Thoracic aorta (tissue), 2 donors: ENCODE measurements at regions not wholly inside any gene's neighbourhood (a gene's known extent, or its start where the extent isn't known, plus 50 kb on each side); places are given as distances from the start of the nearest gene placed in this dataset.

ENCODE experiments used
- ATAC-seq: fragments of 150-250 bp; one replicate; pipeline ENCODE4 v1.8.0; 2017; ENCODE audit warnings: low read depth; ENCODE audit not compliant: insufficient number of reproducible peaks, low FRiP score
- DNase-seq: peaks from one replicate; pipeline ENCODE4 v3.0.0-alpha.2; 2020; ENCODE audit warnings: low spot score
- H3K27ac ChIP-seq, 2 donors: fragments of 200-600 bp; sonication (generic); 1 replicate in 1 of 2; 2 replicates in 1 of 2; pipeline ENCODE4 v1.5.1; 2016; ENCODE audit warnings: mild to moderate bottlenecking in 2 of 2, moderate library complexity in 2 of 2
- H3K27me3 ChIP-seq: fragments of 200-600 bp; sonication (generic); replicated peaks from 2 replicates; pipeline ENCODE4 v1.6.0; 2016; ENCODE audit warnings: mild to moderate bottlenecking; ENCODE audit not compliant: insufficient read depth
- H3K36me3 ChIP-seq: fragments of 200-600 bp; sonication (generic); one replicate; pipeline ENCODE4 v1.5.1; 2016
- H3K4me1 ChIP-seq, 2 donors: fragments of 200-600 bp; sonication (generic); 1 replicate in 1 of 2; 2 replicates in 1 of 2; pipeline versions ENCODE4 v1.5.1 to v1.6.0; 2016; ENCODE audit warnings: low read depth in 2 of 2, mild to moderate bottlenecking in 1 of 2; ENCODE audit not compliant: control insufficient read depth in 1 of 2
- H3K4me3 ChIP-seq: fragments of 200-600 bp; sonication (generic); 2 replicates; pipeline ENCODE4 v1.5.1; 2016; ENCODE audit warnings: mild to moderate bottlenecking
- H3K9me3 ChIP-seq: fragments of 200-600 bp; sonication (generic); 2 replicates; pipeline ENCODE4 v1.5.1; 2016
- CTCF ChIP-seq: fragments of 200-600 bp; sonication (generic); IDR thresholded peaks from one replicate; pipeline ENCODE4 v1.5.1; 2019; ENCODE audit warnings: antibody characterized with exemption

DNA sequence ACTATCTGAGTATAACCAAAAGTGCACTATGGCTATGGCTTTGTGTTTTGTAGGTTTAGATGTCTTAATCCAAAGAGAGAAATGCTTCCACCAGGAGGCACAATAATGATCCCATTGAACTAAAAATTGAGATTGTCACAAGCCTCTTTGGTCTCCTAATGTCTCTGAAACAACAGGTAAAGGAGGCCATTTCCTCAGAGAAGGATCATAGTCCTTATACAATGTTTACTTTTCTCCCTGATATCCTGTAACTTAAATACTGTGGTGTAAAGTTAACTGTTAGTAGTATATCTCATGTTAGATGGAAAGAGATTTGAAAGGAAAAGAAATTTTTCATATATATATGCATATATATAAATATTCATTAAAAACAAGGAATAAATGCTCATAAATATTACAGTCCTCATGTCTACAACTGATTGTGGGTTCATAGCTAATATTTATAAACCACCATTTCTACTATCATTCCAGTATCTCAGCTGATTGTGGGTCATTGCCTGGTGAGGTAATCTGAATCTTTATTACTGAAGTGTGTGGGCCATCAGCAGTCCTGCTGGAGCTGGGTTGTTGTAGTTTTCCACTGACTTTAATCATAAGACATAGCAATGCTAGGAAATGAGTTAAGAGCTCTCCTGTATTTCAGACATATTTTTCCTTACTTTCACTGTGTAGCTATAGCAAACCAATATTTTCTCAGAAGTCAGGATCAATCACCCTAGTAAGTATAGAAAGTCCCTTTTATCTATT is 1230.4 kb downstream of the PCDH18 start:
- H3K4me3 ChIP-seq: no peak overlapping the region
- no peak overlapping the region for H3K27ac ChIP-seq
- TF ChIP-seq CTCF: no peak
- no peaks in the 10 kb centered on the region for H3K4me1 ChIP-seq
- ATAC-seq (no peak), DNase-seq (no peak)
- H3K9me3 ChIP-seq: no peaks in the 10 kb centered on the region
- no peaks in the 10 kb centered on the region for H3K36me3 ChIP-seq
- no peaks in the 10 kb centered on the region for H3K27me3 ChIP-seq

GRCh38 chr4:136283977-136284376 is 1248.3 kb downstream of the PCDH18 start:
- Histone ChIP-seq H3K4me1 (no peaks in the 10 kb centered on the region), H3K9me3 (no peaks in the 10 kb centered on the region), H3K4me3 (no peak overlapping the region), H3K36me3 (no peaks in the 10 kb centered on the region), H3K27me3 (no peaks in the 10 kb centered on the region), H3K27ac (no peak overlapping the region)
- DNase-seq (no peak), ATAC-seq (no peak)
- TF ChIP-seq CTCF: no peak

- ATAC-seq (no peak), DNase-seq (no peak)
- Histone ChIP-seq H3K9me3 (no peaks in the 10 kb centered on the region), H3K4me3 (no peak overlapping the region), H3K27ac (no peak overlapping the region), H3K4me1 (no peaks in the 10 kb centered on the region), H3K27me3 (no peaks in the 10 kb centered on the region), H3K36me3 (no peaks in the 10 kb centered on the region)
- TF ChIP-seq CTCF: no peak
These were observed 1250.4 kb downstream of the PCDH18 start for GRCh38 chr4:136281889-136282288.

DNA sequence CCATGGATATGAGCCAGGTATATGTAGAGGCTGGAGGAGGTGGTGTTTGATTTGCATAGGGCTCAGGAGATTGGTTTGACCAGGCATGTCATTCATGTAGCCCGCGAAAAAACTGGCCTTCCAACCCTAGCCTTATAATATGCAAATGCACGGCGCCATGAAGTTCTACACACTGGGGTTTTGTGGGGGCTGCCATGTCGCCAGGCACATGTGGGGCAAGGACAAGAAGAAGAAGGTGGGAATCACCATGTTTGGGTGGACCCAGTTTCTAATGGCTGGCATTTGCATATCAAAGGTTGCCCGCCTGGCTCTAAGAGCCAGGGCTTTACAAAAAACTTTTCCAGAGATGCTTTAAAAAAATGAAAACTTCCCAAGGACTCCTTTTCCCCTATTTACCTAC is 1251.0 kb downstream of the PCDH18 start:
- no peaks in the 10 kb centered on the region for H3K27me3 ChIP-seq
- no peak overlapping the region for H3K27ac ChIP-seq
- H3K36me3 ChIP-seq: no peaks in the 10 kb centered on the region
- H3K4me3 ChIP-seq: no peak overlapping the region
- no peak for ATAC-seq
- no peaks in the 10 kb centered on the region for H3K9me3 ChIP-seq
- TF ChIP-seq CTCF: no peak
- no peak for DNase-seq
- no peaks in the 10 kb centered on the region for H3K4me1 ChIP-seq

DNA sequence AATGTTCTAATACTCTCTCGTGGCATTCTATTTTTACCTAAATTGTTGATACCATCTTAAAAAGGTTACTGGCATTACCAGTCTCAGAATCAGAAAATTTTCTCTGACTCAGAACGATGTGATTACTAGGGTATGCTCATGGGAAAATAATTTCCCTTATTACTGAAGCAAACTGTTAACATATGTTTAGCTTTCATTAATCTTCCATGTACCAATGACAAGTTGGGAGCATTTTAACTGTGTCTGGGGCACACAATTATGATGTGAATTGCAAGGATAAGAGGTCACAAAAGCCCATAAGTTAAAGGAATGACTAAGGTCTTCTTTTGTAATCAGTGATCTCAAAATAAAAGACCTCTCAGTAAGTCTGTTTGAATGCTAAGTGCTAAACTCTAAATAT is 1254.6 kb downstream of the PCDH18 start:
- no peak overlapping the region for H3K27ac ChIP-seq
- no peaks in the 10 kb centered on the region for H3K4me1 ChIP-seq
- DNase-seq (no peak), ATAC-seq (no peak)
- no peak overlapping the region for H3K4me3 ChIP-seq
- no peaks in the 10 kb centered on the region for H3K9me3 ChIP-seq
- no peaks in the 10 kb centered on the region for H3K36me3 ChIP-seq
- no peak for TF ChIP-seq CTCF
- no peaks in the 10 kb centered on the region for H3K27me3 ChIP-seq
